ENCODE measurements at regions not wholly inside any gene's neighbourhood (a gene's known extent, or its start where the extent isn't known, plus 50 kb on each side); places are given as distances from the start of the nearest gene placed in this dataset.

DNA sequence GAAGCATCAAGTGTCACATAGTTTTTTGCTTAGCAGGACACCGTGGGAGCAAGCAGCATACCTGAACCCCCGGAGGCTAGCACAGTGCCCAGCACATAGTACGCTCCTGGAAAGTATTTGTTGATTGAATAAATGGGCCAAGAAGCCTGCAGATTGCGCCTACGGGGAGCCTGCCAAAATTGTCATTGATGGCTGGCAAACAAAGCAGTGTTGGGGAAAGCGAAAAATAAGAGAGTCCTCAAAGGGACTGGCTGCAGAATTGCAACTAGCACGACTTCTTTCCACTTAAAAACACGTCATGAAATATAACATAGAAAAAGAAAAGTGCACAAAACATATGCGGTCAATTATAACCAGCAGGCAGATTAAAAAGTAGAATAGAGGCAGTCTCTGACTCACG, 125.2 kb upstream of the GALNT2 start:
- ATAC-seq: no peak
- intact Hi-C loops (cut with DNase I, micrococcal nuclease): no loop called here
- no peak for DNase-seq

DNA sequence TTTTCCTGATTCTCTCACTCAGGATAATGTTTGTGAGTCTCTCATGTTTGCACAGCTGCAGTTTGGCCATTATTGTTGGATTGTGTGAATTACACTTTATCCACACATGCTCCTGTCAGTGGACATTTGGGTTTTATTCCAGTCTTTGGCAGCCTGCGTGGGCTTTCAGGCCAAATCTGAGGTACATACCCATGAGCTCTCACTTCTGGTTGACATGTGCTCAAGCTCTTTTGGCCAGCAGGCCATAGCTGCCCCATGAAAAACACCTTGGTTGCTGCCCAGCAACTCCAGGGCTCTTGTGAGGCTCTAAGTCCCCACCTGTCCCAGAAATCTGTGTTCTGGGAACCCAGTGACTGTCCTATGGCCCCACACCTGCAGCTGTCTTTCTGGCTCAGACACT, 124.5 kb upstream of the GALNT2 start:
- intact Hi-C loops (cut with DNase I, micrococcal nuclease): no loop called here
- ATAC-seq: no peak
- DNase-seq: no peak

DNA sequence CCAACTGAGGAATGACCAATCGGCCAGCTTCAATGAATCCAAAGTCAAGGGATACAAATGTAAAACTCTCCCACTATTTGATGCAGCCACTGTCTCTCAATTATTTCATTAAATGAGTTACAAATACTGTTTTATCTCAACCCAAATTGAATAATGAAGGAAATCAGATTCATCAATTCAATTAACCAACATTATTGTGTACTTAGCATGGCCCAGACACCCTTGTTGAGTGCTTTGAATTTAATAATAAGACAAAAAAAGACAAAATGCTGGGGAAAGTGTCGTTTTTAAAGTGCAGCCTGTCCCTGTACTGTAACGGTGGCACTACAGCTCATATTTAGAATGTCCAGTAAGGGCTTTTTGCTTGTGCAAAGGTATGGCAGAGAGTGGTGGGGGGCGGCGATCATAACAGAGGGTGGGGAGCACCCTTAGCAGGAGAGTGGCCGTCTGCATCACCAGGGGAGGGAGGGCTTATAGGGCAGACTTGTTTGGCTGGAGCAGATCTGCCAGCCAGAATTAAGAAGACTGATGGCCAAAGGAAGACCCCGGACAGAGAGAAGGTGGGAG, 123.8 kb upstream of the GALNT2 start:
- ATAC-seq (no peak), DNase-seq (no peak)
- intact Hi-C loops (cut with DNase I, micrococcal nuclease): no loop called here

DNA sequence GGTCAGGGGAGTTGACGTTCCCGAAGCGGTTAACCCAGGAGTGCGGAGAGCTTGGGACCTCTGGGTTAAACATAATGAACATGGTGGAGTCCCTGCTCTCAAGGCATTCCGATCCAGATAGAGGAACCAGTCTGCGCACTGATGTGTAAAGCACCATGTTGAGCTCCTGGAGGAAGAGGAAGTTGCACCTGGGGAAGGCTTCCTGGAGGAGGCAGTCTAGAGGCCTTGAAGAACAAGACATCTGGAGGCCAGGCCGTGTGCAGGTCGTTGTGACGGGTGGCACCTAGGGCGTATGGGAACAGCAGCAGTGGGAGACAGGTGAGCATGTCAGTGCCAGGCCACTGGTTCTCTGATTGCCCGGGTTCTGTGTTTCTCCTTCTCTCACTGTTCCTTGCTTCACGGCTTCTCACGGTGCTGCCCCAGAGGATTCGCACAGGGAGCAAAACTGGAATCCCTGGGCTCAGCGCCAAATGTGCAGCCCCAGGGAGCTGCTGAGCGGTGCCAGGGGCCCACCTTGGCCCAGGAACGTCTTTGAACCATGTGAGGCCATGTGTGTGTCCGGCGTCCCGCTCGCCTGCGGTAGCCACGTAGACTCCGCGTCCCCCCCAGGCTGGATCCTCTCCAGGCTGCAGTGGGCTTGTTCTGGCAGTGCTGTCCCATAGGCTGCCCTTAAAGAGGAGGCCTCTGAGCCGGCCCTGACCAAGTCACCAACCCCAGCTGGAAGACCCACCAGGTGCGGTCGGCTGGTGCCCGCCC, 122.9 kb upstream of the GALNT2 start:
- intact Hi-C loops (cut with DNase I, micrococcal nuclease): no loop called here
- ATAC-seq (no peak), DNase-seq (no peak)

DNA sequence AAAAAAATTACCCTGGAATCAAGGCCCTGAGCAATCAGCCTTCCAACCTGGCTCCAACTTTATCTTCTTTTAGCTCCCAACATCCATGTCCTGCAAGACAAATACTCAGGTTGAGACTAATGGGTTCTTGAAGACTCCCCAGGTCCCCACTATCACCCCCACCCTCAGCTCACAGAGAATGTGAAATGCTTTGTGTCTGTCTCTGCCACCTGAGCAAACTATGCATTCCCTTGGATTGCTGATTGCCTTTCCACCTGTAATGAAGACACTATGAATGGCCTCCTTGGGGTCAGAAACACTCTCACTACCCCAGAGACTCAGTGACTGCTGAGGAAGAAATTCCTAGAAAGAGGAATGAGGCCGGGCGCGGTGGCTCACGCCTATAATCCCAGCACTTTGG, 121.2 kb upstream of the GALNT2 start:
- intact Hi-C loops (cut with DNase I, micrococcal nuclease): no loop called here
- no peak for DNase-seq
- ATAC-seq: no peak

DNA sequence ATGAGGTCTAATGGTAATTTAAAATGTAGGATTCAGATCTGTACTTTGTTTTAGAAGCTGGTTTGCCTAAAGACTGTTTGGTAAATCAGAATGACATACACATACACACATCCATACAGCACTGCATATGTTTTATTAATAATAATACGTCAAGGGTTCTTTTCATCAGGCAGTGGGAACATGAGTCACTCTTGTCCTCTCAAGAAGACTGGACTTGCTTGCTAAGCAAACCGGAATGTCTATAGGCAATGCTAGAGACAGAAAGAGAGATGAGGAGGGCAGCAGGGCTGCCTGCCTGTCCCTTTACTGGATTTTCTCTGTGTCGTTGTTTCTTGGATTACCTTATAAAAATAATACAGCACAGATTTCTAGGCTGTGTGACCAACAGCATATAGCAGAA, 119.1 kb upstream of the GALNT2 start:
- DNase-seq (no peak), ATAC-seq (no peak)
- intact Hi-C loops (cut with DNase I, micrococcal nuclease): no loop called here

DNA sequence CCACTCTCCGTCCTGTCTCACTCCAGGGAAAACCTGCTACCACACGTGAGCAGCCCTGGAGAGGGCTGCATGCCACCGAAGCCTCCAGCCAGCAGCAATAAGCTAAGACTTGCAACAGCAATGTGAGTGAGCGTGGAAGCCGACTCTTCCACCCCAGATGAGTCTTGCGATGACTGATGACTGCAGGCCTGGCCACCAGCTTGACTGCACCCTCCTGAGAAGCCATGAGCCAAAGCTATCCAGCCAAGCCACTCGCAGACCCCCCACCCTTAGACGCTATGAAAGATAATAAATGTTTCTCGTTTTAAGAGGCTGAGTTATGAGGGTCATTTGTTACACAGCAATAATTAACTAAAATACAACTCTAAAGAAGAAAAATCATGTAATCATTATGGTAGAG, 118.6 kb upstream of the GALNT2 start:
- intact Hi-C loops (cut with DNase I, micrococcal nuclease): no loop called here
- ATAC-seq (no peak), DNase-seq (no peak)

DNA sequence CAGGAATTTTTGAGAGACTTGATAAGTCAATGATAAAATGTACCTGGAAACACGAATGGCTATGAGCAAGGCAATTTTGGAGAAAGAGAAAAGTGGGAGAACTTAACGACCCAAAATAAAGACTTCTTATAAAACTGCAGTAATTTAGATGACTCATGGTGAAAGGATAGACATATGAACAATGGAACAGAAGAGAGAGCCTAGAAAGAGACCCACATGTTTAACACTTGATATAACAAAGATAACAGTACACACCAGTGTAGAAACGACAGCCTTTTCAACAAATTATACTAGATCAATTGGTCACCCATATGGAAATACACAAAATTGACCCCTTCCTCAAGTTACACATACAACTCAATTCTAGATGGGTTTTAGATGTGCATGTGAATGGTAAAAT, 117.5 kb upstream of the GALNT2 start:
- no peak for DNase-seq
- intact Hi-C loops (cut with DNase I, micrococcal nuclease): no loop called here
- no peak for ATAC-seq

DNA sequence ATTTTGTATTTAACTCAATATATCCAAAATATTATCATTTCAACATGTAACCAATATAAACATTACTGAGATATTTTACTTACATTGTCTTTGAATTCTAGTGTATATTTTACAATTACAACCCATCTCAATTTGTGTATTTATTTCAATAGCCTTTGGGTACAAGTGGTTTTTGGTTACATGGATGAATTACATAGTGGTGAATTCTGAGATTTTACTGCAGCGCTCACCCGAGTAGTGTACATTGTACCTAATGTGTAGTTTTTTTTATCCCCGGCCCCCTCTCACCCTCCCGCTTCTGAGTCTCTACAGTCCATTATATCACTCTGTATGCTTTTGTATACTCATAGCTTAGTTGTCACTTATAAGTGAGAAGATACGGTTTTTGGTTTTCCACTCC, 117.0 kb upstream of the GALNT2 start:
- intact Hi-C loops (cut with DNase I, micrococcal nuclease): no loop called here
- DNase-seq: no peak
- ATAC-seq: no peak

DNA sequence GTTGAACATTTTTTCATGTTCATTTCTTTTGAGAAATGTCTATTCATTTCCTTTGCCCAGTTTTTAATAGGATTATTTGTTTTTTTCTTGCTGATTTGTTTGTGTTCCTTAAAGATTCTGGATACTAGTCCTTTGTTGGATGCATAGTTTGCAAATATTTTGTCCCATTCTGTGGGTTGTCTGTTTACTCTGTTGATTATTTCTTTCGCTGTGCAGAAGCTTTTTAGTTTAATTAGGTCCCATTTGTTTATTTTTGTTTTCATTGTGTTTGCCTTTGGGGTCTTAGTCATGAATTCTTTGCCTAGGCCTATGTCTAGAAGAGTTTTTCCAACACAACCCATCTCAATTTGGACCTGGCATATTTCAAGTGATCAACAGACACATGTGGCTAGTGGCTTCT, 116.1 kb upstream of the GALNT2 start:
- no peak for ATAC-seq
- DNase-seq: no peak
- intact Hi-C loops (cut with DNase I, micrococcal nuclease): no loop called here

DNA sequence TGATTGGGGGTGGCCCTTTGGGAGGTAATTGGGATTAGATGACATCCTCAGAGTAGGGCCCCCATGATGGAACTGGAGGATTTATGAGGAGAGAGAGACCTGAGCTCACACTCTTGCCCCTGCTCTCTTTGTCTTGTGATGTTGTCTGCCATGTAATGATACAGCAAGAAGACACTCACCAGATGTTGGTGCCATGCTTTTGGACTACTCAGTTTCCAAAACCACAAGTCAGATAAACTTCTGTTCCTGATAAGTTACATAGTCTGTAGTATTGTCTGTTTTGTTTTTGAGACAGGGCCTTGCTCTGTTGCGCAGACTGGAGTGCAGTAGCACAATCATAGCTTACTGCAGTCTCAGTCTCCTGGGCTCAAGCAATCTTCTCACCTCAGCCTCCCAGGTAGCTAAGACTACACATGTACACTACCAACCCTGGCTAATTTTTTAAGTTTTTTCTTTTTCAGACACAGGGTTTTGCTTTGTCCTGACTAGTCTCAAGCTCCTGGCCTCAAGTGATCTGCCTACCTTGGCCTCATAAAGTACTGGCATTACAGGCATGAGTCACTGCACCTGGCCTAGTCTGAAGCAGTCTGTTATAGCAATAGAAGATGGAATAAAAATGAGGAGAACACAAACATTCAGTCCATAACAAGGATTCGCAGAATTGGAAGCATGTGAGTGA, 115.0 kb upstream of the GALNT2 start:
- intact Hi-C loops (cut with DNase I, micrococcal nuclease): no loop called here
- peak; percentile 86 for ATAC-seq
- no peak for DNase-seq

DNA sequence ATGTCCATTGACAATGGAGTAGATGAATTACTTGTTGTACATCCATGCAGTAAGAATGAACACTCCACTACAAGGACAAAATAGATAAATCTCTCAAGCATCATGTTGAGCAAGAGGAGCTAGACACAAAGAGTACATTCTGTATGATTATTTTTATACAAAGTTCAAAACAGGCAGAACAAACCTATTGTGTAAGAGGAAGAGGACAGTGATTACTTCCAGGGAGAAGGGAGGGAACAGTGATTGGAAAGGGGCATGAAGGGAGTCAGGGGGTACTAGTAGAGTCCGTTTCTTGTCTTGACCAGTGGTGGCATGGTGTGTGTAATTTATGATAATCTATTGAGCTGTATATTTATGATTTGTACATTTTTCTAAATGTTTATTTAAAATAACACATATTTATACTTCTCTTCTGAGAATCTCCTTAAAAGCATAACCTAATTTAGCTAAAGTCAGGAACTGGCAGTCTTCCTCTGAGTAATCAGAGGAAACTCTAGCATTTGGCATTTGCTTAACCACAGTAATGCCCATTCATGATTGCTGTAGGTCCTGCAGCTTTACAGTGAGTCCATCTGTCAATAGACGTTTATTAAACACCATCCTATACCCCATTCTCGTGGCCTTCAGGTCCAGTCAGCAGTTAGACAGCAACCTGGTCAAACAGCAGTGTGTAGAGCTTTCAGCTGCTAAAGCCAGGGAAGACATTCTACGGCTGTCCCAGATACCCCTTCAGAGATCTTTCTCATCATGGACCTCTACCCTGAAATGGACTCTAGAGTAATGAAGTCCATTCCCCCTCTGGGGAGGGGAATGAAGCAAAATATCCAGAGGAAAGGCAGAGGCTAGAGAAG, 114.1 kb upstream of the GALNT2 start:
- no peak for DNase-seq
- intact Hi-C loops (cut with DNase I, micrococcal nuclease): no loop called here
- ATAC-seq: no peak

DNA sequence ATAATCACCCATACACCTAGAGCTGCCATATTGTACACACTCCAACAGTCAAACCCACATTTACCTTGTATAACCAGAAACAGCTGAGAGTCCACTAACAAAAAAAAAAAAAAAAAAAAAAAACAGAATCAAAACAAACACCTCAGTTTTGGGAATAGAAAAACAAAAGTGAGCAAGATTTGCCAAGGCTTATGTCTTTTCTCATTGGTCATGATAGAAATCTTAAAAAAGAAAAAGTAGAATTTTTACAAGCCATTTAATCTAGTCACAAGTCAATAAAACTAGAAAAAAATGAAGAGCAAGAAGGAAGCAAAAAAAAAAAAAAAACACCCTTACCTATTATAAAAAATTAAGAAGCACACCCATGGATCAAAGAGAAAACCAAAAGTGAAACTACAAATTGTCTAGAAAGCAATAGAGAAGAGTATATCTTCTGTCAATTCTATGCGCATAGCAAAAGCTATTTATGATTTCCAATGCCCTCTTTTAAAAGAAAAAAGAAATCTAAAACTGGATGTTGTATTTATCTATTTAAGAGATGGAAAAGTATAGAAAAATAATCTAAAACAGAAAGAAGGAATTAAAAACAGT, 113.2 kb upstream of the GALNT2 start:
- intact Hi-C loops (cut with DNase I, micrococcal nuclease): no loop called here
- DNase-seq (no peak), ATAC-seq (peak; percentile 72)

DNA sequence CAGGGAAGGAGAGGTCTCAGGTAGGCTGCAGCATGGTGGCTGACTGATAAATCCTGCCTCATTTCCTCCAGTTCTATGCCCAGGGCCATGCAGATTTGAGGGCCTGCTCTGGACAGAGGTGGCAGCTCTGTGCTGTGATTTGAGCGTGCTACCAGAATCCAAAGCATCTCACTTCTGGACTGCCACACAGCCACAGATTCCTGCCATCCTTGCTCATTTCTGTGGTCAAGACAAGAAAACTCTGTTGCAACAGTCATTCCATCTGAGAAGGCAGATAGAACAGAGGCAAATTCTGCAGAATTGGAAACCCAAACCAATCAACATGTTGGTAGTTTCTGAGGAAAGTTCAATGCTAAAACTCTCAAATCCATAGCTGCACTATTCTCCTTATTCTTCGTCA, 102.8 kb upstream of the GALNT2 start:
- DNase-seq (no peak), ATAC-seq (no peak)
- intact Hi-C loops (cut with DNase I, micrococcal nuclease): no loop called here

DNA sequence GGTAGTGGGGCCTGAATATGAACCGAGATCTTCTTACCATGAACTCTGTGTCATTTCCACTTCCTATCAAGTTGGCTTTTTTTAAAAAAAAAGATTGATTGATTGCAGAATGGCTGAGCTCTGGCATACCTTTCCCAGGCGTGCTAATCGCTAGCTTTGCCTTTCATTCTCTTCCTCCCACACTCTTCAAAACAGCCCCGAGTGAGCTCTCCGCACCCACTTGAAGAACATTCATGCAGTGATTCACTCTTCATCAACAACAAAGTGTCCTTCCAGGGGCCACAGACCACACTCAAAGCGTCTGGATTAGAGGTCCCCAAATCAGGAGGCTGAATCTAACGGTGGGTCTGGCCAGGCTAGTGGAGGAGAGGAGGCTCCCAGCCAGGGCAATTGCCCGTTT, 96.3 kb upstream of the GALNT2 start:
- no peak for DNase-seq
- no peak for ATAC-seq
- intact Hi-C loops (cut with DNase I, micrococcal nuclease): no loop called here

DNA sequence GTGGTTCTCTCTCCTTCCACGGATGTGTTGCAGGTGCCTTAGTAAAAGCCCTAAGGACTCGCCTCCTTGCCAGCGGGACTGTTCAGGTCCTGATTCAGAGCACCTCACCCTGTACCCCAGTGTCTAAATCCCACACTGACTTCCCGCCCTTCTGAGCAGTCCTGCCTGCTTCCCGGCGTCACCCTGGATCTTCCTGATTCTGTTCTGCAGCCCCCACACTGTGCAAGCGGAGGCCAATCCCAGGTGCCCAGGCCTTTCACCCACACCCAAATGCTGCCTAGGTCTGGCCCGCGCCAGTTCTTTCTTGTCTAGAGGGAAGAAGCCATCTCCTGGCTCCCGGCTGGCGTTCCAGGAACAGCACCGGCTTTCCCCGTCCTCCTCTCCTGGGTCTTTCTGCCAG, 95.9 kb upstream of the GALNT2 start:
- intact Hi-C loops (cut with DNase I, micrococcal nuclease): no loop called here
- DNase-seq (no peak), ATAC-seq (no peak)

DNA sequence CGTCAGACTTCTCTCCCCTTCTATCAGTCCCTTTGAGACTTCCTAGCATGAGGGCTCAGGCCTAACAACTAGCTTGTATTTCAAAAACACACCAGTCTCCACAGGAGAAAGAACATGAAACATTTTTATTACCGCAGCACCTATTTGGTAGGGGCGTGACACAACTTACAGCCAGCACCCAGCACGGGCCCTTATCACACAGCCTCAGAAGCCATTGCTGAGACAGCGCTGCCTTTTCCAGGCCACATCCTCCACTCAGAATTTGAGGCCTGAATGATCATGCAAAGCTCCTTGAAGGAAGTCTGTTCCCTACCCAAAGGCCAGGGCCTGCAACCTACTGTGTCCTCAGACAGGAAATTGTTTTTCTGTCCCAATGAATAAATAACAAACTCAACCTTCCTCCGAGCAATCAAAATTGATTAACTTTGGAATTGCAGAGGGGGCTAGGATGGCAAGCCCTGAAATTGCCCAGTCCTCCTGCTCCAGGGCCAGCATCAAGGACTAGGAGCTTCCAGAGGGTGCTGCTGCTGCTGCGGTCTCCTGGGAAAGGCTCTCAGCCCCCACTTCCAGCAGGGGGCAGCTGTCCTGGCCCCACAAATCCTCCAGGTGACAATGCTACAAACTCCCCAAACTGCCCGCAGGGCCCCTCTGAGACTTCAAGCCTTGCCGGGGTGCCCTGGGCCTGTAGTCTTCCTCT, 94.3 kb upstream of the GALNT2 start:
- ATAC-seq: peak; percentile 81
- intact Hi-C loops (cut with DNase I, micrococcal nuclease): no loop called here
- peak in 1 of 2 donors; percentile 15 for DNase-seq

DNA sequence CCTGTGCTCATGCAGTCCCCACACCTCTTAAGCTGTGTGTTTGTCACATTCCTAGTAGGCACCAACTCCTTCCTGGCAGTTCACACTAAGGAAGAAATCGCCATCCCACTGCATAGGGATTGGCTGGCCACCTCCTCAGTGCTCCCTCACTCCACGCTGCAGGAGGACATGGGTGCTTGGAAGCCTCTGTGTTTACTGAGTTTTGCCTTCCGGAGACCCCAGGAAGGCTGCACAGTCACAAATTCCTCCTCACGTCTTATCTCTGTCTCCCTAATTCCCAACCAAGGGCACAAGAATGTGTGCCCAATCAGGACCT, 93.8 kb upstream of the GALNT2 start:
- DNase-seq (no peak), ATAC-seq (peak; percentile 4)
- intact Hi-C loops (cut with DNase I, micrococcal nuclease): no loop called here

DNA sequence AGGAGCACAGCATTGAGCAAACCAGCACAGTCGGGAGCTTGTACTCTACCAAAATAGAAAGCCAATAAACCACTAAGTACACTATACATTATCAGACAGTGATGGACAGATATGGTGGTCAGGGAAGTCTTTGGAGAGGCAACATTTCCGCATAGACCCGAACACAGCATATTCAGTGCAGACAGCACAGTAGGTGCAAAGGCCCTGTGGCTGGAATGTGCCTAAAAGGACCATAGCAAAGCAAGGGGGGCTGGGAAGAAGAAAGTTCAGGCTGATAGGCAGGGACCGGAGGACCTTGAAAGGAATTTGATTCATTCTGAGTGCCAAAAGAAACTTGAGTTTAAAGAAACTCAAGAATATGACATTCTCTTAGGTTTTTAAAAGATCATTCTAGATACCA, 92.0 kb upstream of the GALNT2 start:
- intact Hi-C loops (cut with DNase I, micrococcal nuclease): no loop called here
- DNase-seq (no peak), ATAC-seq (no peak)

Data from left colon (tissue), 2 donors.